ENCODE measurements at regions not wholly inside any gene's neighbourhood (a gene's known extent, or its start where the extent isn't known, plus 50 kb on each side); places are given as distances from the start of the nearest gene placed in this dataset.
"Not testable (repeated sequence)": the region's sequence is repeated elsewhere in the genome, so short reads cannot be mapped to it uniquely, and the experiment has no call there.

DNA sequence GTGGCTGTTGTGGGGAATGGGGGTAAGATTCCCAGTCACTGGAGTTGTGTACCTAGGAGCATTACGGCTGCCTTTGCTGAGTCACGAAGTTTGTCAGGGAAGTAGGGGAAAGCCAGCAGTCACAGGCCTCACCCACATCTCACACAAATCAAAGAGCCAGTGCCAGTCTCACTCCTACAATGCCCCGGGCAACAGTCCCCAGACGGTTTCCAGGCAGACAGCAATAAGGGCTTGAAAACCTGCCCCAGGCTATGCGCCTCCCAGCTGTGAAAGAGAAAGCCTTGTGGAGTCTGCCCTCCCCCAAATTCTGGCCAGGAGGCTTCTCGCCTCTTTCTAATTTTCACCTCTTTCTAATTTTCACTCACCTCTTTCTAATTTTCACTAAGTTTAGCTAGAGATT, 142.3 kb upstream of the EDNRB start:
- no peak for DNase-seq

DNA sequence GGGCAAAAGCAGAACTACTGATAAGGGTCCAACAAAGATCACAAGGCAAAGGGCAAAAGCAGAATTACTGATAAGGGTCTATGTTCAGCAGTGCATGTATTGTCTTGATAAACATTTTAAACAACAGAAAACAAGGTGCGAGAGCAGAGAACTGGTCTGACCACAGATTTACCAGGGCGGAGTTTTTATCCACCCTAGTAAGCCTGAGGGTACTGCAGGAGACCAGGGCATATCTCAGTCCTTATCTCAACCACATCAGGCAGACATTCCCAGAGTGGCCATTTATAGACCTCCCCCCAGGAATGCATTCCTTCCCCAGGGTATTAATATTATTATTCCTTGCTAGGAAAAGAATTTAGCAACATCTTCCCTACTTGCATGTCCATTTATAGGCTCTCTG, 138.2 kb upstream of the EDNRB start:
- not testable (repeated sequence) for DNase-seq

DNA sequence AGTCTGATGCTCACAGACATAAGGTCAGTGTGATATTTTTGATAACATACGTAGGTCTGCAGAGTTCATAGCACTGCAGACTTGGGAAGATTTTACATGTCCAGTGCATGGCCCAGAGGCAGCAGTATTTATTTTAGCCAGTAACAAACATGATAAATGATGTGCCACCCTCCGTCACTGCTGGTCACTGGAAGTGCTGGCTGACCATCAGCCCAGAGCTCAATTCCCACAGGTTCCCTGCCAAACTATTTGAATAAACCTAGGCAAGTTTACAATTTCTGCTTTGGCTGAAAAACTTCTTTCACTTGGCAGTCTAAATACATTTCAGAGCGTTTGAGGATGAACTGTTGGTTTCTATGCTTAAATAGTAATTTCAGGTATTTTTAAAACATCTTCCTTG, 135.5 kb upstream of the EDNRB start:
- DNase-seq = no peak

DNA sequence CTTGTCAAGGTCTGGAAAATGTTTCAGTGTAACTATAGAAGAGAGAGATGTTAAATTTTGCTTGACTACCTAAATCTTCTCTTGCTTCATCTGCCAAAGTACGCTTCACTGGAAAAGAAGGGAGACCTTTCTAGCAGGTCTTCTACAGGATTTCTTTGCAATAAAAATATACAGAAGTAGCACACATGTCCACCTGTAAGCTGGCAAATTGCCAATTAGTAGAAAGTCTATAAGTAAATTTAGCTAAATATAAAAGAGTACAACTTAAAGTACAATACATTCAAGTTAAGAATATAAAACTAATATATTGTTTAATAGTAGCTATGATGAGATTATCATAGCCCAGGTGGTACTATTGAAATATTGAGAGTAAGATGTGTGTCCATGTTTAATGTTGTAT, 128.5 kb upstream of the EDNRB start:
- no peak for DNase-seq

DNA sequence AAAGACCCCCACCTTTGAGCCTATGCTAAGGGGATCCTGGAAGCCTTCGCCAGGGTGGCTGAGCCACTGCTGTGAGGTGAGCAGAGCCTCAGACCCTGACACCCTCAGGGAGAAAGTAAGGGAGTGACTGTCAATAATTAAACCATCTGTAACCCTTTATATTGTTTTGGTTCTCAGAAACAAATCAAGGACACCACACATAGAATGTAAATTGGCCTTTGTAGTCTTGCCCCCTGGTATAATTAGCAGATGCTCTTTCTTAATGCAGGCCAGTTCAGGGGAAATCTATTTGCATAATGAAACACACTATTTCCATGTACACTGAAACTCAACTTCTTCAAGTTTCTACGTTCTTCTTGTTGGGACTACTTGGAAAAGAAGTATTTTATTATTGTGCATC, 127.7 kb upstream of the EDNRB start:
- no peak for DNase-seq

DNA sequence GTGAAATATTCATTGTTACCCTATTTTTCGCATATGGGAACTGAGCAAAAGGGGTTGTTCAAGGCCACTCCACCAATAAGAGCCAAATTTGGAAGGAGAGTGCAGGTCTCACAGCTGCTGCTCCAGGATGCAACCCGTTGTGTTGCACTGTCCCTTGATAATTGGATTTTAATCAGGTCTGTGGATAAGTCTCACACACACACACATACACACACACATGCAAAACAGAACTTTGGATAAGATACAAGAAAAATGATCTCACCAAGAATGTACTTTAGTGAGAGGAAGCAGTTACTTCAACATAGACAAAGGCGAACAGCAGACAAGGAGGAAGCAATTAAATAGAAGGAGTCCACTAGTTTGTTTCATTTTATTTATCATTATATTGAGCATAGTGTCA, 127.3 kb upstream of the EDNRB start:
- DNase-seq = no peak

DNA sequence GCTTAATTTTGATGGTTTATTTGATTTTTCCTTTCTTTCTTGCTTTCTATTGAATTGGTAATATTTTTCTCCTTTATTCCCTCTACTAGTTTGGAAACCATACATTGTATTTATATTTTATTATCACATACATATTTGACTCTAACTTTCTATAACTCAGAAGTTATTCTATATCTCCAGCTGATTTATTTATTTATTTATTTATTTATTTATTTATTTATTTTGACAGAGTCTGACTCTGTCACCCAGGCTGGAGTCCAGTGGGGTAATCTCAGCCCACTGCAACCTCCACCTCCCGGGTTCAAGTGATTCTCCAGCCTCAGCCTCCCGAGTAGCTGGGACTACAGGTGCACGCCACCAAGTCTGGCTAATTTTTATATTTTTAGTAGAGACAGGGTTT, 122.7 kb upstream of the EDNRB start:
- not testable (repeated sequence) for DNase-seq

DNA sequence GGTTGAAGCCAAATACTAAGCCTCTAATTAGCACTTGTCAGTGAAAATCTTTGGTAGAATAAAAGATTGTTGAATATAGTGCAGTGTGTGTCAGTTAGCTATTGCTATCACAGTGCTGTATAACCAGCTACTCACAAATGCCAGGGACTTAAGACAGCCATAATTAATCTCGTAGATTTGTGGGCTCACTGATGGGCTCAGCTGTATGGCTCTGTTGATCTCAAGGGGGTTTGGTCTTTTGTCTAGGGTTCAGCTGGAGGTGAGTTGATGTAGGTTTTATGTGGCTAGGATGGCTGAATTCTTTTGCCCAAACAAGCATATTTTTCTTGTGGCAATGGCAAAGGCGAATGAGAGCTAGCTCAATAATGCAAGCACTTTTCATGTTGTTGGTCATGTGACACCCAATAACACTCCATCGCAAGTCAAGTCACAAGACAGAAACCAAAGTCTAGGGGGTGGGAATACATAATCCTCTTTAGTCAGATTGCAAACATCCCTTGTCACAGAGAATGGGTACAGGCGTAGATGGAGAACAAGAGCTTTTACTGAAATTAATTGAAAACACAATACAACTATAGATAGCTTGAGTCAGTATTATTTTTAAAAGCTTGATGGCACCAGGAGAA, 121.7 kb upstream of the EDNRB start:
- DNase-seq = no peak

DNA sequence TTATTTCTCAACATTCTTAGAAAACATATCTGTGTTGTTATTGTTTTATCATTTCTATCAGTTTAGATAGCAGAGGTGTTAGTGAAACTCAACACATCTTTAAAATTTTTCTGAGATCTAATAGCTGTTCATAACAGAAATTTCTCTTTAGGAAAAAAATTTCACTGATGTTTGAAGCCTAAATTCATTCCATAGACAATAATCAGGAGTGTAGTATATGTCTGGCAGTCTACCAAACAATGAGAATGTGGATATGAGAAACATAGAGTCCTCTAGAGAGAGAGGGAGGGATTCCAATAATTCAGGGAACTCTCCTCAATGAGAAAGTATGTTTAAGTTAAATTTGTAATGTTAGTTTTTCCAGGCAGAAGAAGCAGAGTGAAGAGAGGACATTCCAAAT, 118.2 kb upstream of the EDNRB start:
- no peak for DNase-seq

DNA sequence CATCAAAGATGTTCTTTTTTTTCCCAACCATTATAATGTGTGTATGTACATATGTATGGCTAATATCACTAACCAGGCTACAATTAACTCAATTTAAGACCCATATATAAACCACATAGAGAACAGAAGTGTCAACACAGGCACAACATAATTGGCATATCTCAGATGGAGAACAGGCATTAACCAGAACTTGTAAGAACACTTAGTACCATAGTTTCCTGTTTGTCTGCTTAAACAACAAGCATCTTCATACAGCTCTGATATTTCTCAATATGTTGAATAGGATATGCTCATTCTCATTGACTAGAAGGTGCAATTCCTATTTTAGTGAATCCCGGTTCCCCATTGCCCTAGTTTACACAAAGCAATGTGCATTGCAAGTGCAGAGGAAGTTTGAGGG, 116.9 kb upstream of the EDNRB start:
- no peak for DNase-seq

DNA sequence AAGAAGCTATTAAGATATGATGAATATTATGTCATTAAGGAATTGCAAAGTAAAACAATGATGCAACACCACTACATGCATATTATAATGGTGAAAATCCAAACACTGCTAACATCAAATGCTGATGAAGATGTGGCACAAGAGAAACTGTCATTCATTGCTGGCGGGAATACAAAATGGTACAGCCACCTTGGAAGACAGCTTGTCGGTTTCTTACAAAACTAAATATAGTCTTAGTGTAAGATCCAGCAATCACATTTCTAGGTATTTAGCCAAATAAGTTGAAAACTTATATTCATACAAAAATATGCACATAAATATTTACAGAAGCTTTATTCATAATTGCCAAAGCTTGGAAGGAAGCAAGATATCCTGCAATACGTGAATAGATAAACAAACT, 114.9 kb upstream of the EDNRB start:
- no peak for DNase-seq

DNA sequence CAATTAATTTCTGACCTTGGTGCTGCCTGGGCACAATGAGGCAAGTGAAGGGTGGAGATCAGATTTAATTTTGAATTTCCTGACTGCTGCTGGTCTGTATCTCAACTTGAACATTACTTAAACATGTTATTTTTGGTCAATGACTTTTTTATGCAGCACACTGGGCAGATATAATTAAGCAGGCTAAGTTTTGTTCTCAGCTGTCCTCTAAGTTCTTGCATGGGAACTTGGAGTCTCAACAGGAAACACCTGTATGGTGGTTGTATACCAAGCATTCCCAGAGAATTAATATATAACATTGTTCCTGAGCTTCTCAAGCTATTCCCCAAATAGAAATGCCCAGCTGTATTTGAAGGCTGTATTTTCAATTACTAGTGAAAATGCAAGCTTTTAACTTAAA, 113.5 kb upstream of the EDNRB start:
- DNase-seq = no peak

DNA sequence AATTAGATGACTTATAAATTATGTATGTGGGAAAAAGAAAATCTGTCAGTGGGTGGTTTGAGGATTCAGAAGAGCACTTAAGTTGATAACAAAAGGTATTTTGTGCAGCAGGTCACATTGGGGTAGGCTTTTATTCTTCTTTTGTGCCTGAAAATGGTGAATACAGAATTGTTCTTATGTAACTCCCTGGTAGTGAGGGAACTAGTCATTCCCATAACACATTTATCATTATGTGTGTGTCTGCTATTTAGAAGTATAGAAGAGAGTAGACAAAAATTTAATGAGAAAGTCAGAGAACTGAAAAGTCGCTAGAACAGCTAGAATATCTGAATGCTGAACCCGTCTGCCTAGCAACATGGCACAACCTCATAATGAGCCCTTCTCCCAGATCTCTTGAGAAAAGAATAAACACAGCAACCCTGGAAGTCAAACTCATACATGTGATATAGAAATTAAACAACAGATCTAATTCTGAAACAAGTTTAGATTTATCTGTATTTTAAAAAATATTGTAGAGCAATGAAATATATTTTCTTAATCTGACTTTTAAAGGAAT, 111.8 kb upstream of the EDNRB start:
- DNase-seq = no peak

DNA sequence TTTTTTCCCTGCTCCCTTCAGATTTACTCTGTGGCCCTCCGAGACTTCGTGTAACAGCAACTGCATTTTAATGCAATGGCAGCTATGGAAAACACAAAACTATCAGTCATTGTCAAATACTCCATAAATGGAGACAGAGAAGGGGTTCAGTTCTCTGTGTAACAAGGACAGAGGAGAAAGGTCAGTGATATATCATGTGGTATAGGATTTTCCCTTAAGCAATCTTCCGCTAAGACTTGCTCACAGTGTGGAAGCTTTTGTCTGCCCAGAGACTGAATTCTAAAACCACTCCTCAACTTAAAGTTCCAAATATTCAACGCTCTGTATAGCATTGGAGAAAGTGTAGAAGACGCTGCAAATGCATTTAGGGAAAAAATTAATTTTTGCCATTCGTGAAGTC, 111.3 kb upstream of the EDNRB start:
- DNase-seq = no peak

DNA sequence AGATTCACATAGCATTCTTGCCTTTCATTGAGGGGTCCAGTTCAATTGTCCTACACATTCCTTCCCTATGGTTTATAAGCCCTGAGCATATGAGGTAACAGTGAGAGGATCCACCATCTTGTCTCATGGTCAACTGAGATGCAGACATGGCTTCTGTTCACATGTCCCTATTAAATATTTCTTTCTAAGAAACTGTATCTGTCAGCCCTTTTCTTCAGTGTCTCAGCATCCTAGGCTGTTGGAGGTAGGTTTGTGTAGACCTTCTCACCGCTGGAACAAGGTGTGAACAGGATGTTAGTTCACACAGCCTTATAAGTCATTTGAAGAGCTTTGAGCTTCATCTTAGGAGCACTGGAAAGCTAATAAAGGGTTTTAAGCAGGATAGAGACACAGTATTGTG, 110.3 kb upstream of the EDNRB start:
- DNase-seq = no peak

DNA sequence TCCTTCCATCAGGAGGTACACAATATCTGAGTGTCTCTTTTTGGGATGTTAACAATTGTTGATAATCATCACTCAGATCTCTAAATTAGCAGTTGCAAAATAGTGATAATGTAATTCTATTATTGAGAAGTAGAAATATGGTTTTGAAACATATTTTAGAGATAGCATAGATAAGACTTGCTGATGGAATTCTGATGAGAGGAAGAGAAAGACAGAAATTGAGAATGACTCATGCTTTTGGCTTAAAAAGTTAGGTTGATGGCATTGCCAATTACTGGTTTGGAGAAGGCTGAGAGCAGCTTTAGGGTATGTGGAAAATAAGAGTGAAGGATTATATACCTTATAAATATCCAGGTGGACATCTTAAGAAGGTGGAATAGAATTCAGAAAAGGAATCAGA, 106.4 kb upstream of the EDNRB start:
- no peak for DNase-seq

DNA sequence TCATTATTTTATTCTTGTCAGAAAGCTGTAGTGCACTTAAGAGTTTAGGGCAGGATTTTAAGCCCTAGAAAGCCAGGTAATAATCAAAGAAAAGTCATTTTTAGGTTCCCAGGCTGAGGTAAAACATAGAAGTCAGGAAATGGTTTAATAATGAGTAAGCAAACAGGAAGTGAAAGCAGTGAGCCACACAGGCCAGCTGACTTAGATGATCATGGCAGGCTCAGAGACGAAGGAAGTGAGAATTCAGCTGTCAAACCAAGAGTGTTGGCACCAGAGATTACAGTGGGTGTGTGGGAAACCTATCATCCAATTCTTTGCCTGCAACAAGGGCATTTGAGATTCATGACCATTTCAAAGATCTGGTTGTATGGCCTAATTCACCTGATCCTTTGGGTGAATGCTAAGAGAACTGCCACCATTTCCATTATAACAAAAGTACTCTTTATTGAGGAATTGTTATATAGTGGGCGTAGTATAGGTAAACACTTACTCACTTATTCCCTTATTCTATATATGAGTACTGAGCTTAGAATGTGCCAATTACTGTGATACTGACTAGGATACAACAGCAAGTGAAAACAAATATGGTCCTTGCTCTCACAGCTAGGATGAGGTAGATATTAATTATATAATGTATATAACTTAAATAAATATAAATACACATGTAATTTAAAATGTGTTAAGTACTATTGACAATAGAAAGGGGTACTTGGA, 103.7 kb upstream of the EDNRB start:
- no peak for DNase-seq

DNA sequence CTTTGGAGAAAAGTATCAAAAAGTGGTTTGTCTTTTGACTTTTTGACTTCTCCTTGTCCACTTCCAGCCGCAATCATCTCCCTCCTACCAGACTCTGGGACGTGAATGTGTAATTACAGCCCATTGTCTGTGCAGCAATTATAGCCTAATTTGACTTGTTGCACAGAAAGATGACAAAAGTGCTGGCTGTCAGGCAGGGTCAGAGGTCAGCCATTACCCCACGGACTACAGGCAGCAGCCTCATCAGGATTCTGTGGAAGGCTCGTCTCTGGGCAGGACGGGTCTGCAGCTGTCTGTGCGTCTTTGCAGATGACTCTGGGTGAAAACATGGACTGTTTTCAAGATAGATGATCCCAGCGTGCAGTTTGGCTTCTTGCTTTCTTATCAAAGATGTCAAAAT, 102.2 kb upstream of the EDNRB start:
- DNase-seq = no peak

DNA sequence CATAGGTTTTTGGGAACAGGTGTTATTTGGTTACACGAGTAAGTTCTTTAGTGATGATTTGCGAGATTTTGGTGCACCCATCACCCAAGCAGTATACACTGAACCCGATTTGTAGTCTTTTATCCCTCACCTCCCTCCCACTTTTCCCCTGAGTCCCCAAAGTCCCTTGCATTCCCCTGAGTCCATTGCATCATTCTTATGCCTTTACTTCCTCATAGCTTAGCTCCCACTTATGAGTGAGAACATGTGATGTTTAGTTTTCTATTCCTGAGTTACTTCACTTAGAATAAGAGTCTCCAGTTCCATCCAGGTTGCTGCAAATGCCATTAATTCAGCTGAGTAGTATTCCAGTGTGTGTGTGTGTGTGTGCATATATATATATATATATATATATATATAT, 97.2 kb upstream of the EDNRB start:
- no peak for DNase-seq

DNA sequence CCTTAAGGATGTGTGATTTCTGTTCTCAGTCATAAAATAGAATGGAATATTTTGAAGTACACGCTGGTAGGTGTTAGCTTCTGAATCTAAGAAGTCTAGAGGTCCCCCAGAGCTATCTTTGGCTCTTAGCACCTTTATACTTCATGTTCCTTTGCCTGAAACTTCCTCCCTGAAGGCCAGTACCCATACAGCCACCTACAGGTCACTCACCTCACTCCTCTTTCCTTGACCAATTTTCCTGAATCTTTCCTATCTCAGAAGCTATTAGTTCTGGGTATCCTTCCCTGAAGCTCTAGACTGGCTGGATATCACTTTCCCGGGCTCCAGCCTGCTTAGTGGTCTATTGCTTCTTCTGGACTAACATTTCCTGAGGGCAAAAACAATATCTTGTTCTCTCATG, 93.4 kb upstream of the EDNRB start:
- no peak for DNase-seq

DNA sequence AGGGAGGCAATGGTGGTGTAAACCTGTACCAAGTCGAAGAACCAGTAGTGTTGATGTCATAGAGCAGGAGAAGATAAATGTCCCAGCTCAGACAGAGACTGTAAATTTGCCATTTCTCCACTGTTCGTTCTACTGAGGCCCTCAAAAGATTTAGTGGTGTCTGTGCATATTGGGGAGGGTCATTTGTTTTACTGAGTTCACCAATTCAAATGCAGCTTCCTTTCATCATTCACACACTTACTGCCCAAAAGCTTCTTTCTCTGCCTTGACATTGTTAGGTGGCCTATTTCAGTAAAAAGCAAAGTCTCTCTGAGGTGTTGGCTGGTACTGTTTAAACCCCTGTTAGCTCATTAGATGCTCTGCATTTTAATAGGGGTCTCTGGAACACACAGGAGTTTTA, 86.2 kb upstream of the EDNRB start:
- DNase-seq = no peak

DNA sequence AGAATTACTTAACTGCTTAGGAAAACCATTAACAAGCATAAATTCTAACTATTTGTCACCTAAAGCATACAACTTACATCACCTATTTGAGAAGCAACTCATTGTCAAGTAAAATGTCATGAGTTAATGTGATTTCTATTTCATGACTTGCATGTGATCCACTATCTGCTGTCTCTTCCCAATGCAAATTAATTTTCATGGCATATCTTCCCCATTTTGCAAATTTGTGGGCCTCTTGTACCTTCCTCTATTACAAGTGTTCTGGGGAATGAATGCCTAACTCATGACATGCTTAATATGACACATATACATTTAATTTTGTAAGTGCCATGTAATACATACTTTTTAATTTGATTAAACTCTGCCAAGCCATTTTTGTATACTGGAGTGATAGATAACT, 81.1 kb upstream of the EDNRB start:
- no peak for DNase-seq

DNA sequence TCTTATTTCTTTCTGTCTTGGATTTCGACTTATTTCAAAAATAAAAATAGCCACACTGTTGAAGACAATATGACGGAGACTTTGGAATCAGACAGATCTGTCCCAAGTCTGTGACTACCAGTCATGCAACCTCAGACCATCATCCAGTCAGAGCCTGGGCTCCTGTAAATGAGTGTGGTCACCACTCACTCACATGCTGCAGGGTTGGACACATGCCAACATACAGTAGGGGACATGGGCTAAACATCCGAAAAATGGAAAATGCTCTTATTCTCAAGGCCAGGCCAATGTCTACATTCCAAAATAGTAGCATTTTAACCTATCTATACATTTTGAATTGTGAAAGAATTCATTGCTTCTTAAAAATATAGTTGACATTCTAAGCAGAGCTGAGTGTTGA, 75.5 kb upstream of the EDNRB start:
- no peak for DNase-seq

DNA sequence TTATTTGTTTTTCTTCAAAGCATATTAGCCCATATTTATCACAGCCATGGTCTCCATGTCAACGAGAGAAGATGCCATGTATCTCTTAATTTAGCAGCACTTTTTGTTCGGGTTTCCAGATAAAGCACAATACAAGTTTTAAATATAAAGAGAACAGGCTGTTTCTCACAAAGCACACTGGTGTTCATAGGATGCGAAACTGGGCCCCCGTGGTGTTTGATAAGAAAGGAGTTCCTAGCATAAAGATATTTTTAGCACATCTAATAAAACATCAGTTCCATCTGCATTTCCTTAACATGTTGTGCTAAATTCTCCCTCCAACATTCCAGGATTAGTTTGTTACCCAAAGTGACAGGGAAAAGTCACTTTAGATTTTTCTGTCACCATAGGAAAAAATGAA, 72.4 kb upstream of the EDNRB start:
- DNase-seq = no peak

DNA sequence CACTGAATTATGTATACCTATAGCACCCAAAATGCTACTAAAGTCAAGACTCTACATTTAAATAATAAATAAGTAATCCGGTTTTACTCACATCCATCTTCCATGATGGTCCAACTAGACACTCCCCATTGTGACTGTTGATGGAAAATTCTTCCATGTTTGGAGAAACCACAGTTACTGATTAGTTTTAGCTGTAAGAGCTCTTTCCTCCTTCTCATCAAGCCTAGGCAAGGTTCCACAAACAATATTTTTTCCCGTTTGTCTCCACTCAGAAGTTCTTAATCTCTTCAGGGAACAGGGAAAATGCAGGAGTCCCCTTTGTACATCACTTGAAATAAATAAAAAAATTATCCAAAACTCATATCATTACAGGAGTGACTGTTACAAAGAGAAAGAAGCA, 70.7 kb upstream of the EDNRB start:
- no peak for DNase-seq

All from NCI-H2107 (cell line).